Chondrocyte (in vitro differentiated cells): ENCODE measurements at regions not wholly inside any gene's neighbourhood (a gene's known extent, or its start where the extent isn't known, plus 50 kb on each side); places are given as distances from the start of the nearest gene placed in this dataset.

Source experiments
- DNase-seq: peaks from one replicate; pipeline ENCODE4 v3.0.0; 2021; ENCODE audit warnings: mixed read lengths, low spot score
- H3K27ac Mint-ChIP-seq: one replicate; pipeline ENCODE4 v1.8.0; 2021; ENCODE audit warnings: mild to moderate bottlenecking, moderate library complexity, mixed read lengths; ENCODE audit not compliant: unreplicated experiment
- H3K27me3 Mint-ChIP-seq: 2 replicates; pipeline ENCODE4 v1.8.0; 2021; ENCODE audit warnings: low read depth, mixed read lengths
- H3K36me3 Mint-ChIP-seq: 2 replicates; pipeline ENCODE4 v1.8.0; 2021; ENCODE audit warnings: low read depth, mixed read lengths
- H3K4me1 Mint-ChIP-seq: 2 replicates; pipeline ENCODE4 v1.8.0; 2021; ENCODE audit warnings: low read depth, mild to moderate bottlenecking, mixed read lengths
- H3K4me3 Mint-ChIP-seq: one replicate; pipeline ENCODE4 v1.8.0; 2021; ENCODE audit warnings: mild to moderate bottlenecking, moderate library complexity, mixed read lengths; ENCODE audit not compliant: unreplicated experiment
- H3K9me3 Mint-ChIP-seq: 2 replicates; pipeline ENCODE4 v1.8.0; 2021; ENCODE audit warnings: low read depth, mixed read lengths
- TF ChIP-seq, protein P1 (sequence below): fragments of 200-600 bp; sonication (generic); IDR thresholded peaks from 2 replicates; pipeline ENCODE4 v1.5.0; 2021; ENCODE audit warnings: antibody characterized with exemption, mild to moderate bottlenecking, moderate library complexity

DNA sequence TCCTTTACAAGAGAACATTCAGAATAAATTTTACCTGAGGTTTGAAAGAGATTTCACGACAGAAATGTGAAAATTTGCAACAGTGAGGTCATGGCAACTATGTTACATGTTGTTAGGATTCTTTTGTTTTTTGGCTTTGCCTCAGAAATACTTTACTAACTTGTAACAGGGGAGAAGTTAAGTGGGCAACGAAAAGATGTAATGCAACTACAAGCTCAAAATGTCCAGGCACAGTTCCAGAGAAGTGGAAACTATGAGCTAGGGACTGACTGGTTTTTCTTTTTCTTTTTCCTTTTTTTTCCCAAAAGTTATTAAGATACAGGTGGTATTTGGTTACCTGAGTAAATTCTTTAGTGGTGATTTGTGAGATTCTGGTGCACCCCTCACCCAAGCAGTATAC is 111.5 kb upstream of the PPP2R3A start:
- Mint-ChIP-seq H3K36me3 (no peaks in the 10 kb centered on the region), H3K27ac (no peak overlapping the region), H3K4me1 (no peaks in the 10 kb centered on the region), H3K27me3 (peaks cover 11% of the 10 kb centered on the region), H3K9me3 (peaks cover 2% of the 10 kb centered on the region), H3K4me3 (no peak overlapping the region)
- no peak for DNase-seq
- TF ChIP-seq, protein P1, sequence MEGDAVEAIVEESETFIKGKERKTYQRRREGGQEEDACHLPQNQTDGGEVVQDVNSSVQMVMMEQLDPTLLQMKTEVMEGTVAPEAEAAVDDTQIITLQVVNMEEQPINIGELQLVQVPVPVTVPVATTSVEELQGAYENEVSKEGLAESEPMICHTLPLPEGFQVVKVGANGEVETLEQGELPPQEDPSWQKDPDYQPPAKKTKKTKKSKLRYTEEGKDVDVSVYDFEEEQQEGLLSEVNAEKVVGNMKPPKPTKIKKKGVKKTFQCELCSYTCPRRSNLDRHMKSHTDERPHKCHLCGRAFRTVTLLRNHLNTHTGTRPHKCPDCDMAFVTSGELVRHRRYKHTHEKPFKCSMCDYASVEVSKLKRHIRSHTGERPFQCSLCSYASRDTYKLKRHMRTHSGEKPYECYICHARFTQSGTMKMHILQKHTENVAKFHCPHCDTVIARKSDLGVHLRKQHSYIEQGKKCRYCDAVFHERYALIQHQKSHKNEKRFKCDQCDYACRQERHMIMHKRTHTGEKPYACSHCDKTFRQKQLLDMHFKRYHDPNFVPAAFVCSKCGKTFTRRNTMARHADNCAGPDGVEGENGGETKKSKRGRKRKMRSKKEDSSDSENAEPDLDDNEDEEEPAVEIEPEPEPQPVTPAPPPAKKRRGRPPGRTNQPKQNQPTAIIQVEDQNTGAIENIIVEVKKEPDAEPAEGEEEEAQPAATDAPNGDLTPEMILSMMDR: no peak

DNA sequence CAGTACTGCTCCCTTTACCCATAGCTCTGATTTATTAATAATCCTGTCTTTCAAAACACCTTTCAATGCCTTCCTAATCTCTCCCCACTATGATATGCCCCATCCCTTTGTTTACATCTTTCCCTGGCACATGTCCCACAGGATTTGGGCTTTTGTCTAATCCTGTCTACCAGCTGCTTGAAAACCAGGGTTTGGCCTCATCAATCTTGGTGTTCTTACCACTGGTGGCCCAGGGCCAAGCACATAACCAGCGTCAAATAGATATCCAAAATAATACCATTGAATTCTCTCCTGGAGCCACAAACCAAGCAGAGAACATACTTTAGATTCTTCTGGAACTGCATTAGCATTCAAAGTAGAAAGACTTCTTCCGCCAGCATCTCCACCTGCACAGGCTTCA is 104.8 kb upstream of the PPP2R3A start:
- peaks cover 7% of the 10 kb centered on the region for H3K4me1 Mint-ChIP-seq
- H3K36me3 Mint-ChIP-seq: no peaks in the 10 kb centered on the region
- peaks cover 3% of the 10 kb centered on the region for H3K27me3 Mint-ChIP-seq
- no peak overlapping the region for H3K27ac Mint-ChIP-seq
- no peak overlapping the region for H3K4me3 Mint-ChIP-seq
- no peaks in the 10 kb centered on the region for H3K9me3 Mint-ChIP-seq
- DNase-seq: no peak
- TF ChIP-seq, protein P1: no peak

DNA sequence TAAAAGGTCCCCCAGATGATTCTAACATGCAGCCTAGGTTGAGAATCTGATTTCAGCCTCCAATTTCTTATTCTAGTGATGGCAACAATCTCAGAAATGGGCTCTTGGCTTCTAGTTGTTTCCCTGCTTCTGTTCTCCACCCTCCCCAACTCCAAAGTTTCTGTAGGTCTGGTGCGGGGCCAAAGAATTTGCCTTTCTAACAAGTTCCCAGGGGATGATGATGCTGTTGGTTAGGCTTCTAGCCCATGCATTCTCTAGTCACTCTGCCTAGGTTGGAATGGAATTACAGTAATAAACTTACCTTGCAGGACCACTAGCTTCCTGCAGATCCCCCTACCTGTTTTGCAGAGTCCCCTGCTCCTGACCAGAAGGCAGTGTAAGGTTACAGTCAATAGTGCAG is 103.2 kb upstream of the PPP2R3A start:
- no peak overlapping the region for H3K4me3 Mint-ChIP-seq

DNA sequence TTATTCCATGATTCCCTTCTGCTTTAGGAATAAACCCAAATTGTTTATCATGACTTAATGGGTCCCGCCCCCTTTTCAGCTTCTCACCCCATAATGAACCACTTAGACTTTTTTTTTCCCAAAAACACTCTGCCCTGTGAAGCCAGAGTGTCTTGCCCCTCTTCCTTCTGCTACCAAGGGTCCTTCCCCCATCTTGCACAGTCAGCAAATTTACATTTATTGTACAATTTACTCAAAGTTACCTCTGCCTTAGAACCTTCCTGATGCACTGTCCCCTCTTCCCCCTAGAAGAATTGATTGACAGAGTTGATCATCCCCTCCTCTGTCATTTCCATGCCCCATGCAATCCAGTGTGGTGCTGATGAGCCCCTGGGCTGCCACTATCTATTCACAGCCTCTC is 101.5 kb upstream of the PPP2R3A start:
- H3K4me1 Mint-ChIP-seq: peaks cover 9% of the 10 kb centered on the region
- DNase-seq: no peak
- peaks cover 2% of the 10 kb centered on the region for H3K27me3 Mint-ChIP-seq
- TF ChIP-seq, protein P1: no peak
- H3K4me3 Mint-ChIP-seq: no peak overlapping the region
- H3K27ac Mint-ChIP-seq: no peak overlapping the region
- H3K9me3 Mint-ChIP-seq: no peaks in the 10 kb centered on the region
- no peaks in the 10 kb centered on the region for H3K36me3 Mint-ChIP-seq

More for the DNA sequence above, 103.2 kb upstream of the PPP2R3A start:
- no peak for DNase-seq
- Mint-ChIP-seq H3K36me3 (no peaks in the 10 kb centered on the region), H3K9me3 (no peaks in the 10 kb centered on the region), H3K4me1 (peaks cover 9% of the 10 kb centered on the region), H3K27ac (no peak overlapping the region), H3K27me3 (peaks cover 2% of the 10 kb centered on the region)
- TF ChIP-seq, protein P1: no peak

DNA sequence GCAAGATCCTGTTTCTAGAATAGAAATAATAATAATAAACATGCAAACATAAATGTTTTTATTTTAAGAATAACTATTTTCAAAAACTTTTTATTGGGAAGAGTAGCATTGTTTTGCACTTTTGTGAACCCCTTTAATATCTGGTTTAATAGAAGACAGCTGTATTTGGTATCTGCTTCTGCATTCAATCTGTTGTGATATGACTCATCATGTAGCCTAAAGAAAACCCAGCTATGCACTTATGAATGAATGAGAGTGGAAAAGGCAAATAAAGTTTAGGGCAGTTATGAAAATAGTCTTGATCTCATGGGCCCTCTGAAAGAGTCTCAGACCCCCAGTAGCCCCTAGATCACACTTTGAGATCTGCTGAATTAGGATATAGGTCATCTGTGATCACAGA is 100.4 kb upstream of the PPP2R3A start:
- TF ChIP-seq, protein P1: no peak
- DNase-seq: no peak
- Mint-ChIP-seq H3K27ac (no peak overlapping the region), H3K4me3 (no peak overlapping the region), H3K36me3 (no peaks in the 10 kb centered on the region), H3K4me1 (peaks cover 9% of the 10 kb centered on the region), H3K9me3 (no peaks in the 10 kb centered on the region), H3K27me3 (peaks cover 2% of the 10 kb centered on the region)
